Dedifferentiated amniotic fluid mesenchymal stem cell (primary cell): ENCODE measurements at regions not wholly inside any gene's neighbourhood (a gene's known extent, or its start where the extent isn't known, plus 50 kb on each side); places are given as distances from the start of the nearest gene placed in this dataset.
"Not testable (repeated sequence)": the region's sequence is repeated elsewhere in the genome, so short reads cannot be mapped to it uniquely, and the experiment has no call there.

Experiments
- DNase-seq: peaks from one replicate; pipeline ENCODE4 v3.0.0-alpha.2; 2016; ENCODE audit errors: extremely low spot score

- no peak for DNase-seq
Measured at GRCh38 chr9:71632776-71633175, 135.5 kb downstream of the CEMIP2 start.

GRCh38 chr9:71630377-71630995 is 137.8 kb downstream of the CEMIP2 start:
- no peak for DNase-seq

GRCh38 chr9:71629578-71630215 is 138.6 kb downstream of the CEMIP2 start:
- DNase-seq: no peak

GRCh38 chr9:71628247-71628646 is 140.1 kb downstream of the CEMIP2 start:
- no peak for DNase-seq

GRCh38 chr9:71627537-71627936 is 140.8 kb downstream of the CEMIP2 start:
- no peak for DNase-seq

GRCh38 chr9:71626395-71626794 is 141.9 kb downstream of the CEMIP2 start:
- DNase-seq: no peak

- DNase-seq: no peak
Measured at GRCh38 chr9:71624728-71625127, 143.6 kb downstream of the CEMIP2 start.

- DNase-seq: no peak
Measured at GRCh38 chr9:71620746-71621145, 147.6 kb downstream of the CEMIP2 start.

GRCh38 chr9:71620331-71620730 is 148.0 kb downstream of the CEMIP2 start:
- no peak for DNase-seq

GRCh38 chr9:71619926-71620325 is 148.4 kb downstream of the CEMIP2 start:
- DNase-seq: no peak

GRCh38 chr9:71614409-71615010 is 153.8 kb downstream of the CEMIP2 start:
- DNase-seq: no peak

GRCh38 chr9:71612889-71613288 is 155.4 kb downstream of the CEMIP2 start:
- DNase-seq: no peak

- DNase-seq: no peak
Measured at GRCh38 chr9:71609448-71609830, 158.9 kb downstream of the CEMIP2 start.

GRCh38 chr9:71608825-71609447 is 159.4 kb downstream of the CEMIP2 start:
- DNase-seq: no peak

- no peak for DNase-seq
Measured at GRCh38 chr9:71608021-71608420, 160.3 kb downstream of the CEMIP2 start.

GRCh38 chr9:71607461-71607881 is 160.8 kb downstream of the CEMIP2 start:
- DNase-seq: no peak

GRCh38 chr9:71604197-71605063 is 163.9 kb downstream of the CEMIP2 start:
- DNase-seq: peak; percentile 59

- no peak for DNase-seq
Measured at GRCh38 chr9:71602652-71603051, 165.7 kb downstream of the CEMIP2 start.

GRCh38 chr9:71595762-71596161 is 172.6 kb downstream of the CEMIP2 start:
- not testable (repeated sequence) for DNase-seq

GRCh38 chr9:71594541-71594940 is 173.8 kb downstream of the CEMIP2 start:
- DNase-seq: no peak

- no peak for DNase-seq
Measured at GRCh38 chr9:71592400-71592799, 175.9 kb downstream of the CEMIP2 start.

- no peak for DNase-seq
Measured at GRCh38 chr9:71590362-71590761, 178.0 kb downstream of the CEMIP2 start.
